HG03432 (cell line): ENCODE measurements at regions not wholly inside any gene's neighbourhood (a gene's known extent, or its start where the extent isn't known, plus 50 kb on each side); places are given as distances from the start of the nearest gene placed in this dataset.
"Not testable (repeated sequence)": the region's sequence is repeated elsewhere in the genome, so short reads cannot be mapped to it uniquely, and the experiment has no call there.

Experiments
- ATAC-seq: cut with Tn5 transposase; IDR thresholded peaks from one replicate; pipeline ENCODE4 v1.9.1; 2021; ENCODE audit warnings: mild to moderate bottlenecking, moderate library complexity; ENCODE audit not compliant: unreplicated experiment

DNA sequence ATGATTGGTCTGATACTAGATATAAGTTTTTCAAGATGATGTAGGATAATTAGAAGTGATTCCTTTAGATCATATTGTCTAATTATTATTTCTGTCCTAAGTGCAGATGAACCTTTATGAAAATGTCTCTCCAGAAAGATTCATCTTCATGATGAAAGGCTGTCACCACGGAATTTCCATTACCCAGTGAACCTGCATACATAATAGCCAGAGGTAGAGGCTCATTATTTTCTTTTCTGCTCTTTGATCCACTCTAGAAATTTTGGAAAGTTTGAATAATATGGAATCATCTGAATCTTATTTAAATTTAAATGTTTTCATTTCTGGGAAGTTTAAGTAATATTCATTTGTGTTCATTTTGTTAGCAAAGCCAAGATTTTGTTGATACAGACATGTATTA, 137.1 kb upstream of the ATP2B1 start:
- no peak for ATAC-seq

DNA sequence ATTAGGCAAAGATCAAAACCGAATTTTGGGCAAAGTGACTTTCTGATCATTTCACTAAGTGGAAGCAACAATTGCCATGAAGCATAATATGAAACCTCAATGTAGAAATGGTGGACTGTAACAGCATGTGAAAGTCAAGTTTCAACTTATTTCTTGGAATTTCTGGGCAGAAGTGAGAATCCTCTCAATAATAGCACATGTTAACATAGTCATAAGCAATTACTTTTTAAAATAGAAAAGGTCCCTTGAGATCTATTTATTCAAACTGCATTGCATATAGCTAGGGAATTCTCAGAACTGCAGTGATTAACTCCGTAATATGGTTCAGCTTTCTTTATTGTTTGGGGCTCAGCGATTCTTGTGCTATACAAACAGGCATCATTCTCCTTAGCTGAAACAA, 136.7 kb upstream of the ATP2B1 start:
- ATAC-seq: no peak

DNA sequence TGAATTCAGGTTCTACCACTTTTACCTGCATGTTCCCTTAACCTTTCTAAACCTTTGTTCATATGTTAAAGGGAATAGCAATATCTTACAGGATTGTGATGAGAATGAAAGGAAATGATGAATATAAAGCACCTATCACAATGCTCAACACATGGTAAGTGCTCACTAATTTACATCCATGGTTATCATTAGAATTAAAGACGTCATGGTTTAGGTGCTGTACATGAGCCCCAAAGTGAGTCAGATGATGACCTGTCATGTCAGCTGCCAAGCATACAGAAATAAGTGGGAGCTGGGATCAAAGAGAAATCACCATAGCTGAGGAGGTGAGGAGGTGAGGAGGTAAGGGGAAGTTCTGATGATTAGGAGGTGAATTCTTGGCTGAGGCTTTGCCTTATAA, 135.9 kb upstream of the ATP2B1 start:
- ATAC-seq: no peak

DNA sequence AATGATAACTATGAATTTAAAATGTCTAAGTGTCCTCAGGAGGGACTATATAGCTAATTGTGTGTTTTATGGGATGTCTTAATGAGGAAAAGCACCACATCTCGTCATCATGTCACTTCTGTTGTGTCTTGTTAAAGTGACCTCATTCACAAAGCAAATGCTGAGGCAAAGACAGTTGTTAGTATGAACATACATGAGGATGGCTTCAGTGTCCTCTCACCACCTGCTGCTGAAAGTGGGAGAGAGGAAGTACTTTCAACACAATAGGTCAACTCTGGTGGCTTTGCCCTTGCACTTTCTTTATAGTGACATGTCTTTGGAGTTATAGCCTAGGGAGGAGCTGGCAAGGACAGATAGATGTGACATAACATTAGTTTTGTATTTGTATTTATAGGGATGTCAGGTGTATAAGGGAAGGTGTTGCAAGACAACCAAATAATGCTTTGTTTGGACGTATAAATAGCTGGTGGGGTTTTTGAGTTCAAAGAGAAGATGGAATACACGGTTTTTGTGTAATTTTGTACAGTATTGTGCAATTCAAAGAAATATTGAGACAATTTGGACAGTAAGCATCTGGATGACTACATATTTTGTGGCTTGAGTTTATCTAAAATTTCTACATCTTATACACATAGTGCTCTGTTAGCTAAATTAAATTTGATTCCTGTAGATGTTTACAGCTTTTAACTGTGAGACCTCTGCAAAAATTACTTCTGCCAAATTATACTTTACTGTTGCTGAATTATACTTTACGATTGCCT, 131.7 kb upstream of the ATP2B1 start:
- no peak for ATAC-seq

DNA sequence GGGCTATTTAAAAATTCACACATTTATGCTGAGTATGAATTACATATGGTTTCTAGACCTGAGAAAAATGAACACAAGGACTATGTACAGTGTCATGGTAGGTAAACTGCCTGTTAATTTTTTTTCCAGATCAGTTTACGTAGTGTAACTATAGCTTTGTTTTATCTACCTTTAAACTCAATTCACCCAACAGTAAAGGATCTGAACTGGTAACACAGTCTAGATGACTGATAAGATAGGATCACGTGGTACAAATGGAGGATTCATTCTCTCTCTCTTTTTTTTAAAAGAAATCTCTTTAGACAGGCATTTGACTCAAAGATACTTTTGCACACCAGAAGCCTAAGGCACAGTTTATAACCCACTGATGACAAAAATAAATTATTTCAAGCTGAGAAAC, 130.8 kb upstream of the ATP2B1 start:
- ATAC-seq: no peak

DNA sequence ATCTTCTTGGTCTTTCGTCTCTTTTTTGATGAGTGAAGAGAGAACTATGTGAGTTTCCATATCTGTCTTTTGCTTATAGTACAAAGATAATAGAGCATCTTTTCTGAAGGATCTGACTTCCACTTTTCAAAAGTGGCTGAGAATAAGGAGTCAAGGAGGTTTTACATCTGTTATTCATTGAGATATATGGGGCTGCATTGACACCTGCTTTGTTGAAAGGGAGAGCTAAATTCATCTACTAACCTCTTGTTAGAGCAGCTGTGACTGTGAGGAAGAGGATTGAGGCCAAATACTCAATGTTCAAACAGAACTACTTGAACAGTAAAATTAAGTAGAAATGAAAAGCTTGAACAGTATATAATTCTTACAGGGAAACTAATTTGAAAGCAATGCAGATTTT, 130.2 kb upstream of the ATP2B1 start:
- no peak for ATAC-seq

DNA sequence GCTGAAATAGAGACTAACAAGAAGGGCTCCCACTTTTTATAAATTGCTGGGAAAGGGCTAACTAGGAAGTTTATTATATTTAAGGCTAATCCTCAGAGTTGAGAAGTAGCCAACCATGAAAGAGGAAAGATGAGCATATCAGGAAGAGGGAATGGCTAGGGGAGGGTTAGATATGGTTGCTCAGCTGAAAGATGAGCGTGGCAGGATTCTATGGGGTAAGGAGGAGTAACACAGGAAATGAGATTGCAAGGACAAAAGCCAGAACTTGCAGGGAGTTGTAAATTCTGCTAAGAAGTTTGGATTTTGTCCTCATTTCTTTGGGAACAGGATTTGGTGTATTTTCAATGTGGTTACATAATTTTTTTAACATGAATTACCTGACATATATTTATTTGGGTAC, 127.4 kb upstream of the ATP2B1 start:
- ATAC-seq: no peak

DNA sequence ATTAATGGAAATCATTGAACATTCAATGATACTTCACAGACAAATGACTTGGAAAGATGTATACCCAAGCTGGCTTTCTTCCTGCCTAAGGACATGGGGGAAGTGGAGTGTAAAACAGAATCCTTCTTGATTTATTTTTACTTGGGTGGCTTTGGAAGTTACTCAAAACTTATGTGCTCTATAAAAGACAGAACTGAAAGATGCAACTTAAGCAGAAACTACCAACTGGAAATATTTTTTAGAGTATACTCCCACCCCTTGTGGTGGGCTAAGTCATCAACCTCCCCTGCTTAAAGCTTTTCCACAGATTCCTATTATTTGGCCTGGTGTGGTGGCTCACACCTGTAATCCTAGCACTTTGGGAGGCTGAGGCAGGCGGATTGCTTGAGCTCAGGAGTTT, 126.0 kb upstream of the ATP2B1 start:
- ATAC-seq: no peak

DNA sequence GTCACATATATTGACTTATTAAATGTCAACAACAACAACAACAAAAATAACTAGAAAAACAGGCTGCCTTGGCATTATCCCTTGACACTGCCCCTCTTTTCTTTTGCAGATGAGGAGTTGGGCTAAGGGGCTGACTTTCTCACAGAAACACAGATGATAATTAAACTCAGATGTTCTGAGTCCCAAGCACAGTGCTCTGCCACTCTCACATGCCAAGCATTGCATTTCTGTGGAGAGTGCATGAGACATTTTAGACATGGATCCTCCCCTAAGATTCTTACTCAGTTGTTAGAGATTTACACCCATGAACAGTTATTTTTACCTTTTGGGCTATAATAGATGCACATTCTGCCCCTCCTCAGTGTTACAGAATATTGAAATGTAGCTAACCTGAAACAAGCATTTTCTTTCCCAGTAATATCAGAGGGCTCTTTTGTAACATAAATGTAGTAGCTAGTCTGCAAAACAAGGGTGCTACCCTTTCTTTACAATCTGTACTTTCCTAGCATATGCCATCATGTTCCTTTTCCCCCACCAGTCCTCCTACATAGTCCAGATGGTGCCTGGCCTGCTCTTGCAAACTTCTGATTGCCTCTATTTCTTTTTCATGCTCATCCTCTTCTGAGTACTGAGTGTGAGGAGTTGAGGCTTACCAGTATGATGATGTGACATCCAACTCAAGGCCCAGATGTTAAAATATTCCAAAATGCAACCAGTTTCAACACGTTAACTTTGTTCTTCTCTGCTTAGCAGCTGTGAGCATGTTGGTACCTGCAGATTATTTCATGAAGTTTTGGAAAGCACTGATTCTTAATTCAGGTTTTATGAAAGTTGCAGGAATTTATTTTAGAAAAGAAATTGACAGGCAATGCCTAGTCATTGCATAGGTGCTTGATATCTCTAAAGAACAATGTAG, 125.0 kb upstream of the ATP2B1 start:
- ATAC-seq: no peak

DNA sequence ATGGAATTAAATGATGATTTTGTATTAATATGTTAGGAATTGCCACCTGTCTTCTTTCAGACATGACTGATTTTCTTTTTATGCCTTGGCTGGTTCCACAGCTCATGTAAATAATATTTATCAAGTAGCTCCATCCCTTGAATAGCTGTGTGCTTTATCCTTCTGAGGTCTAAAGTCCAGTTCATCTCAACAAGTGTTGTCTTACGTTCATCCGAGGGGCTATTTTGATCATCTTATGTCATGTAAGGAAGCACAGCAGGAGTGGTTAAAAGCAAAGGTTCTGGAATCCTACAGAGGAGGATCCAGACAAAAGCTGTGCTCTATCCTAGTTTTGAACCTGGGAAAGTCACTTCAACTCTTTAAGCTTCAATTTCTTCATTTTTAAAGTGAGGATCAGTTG, 123.7 kb upstream of the ATP2B1 start:
- no peak for ATAC-seq

DNA sequence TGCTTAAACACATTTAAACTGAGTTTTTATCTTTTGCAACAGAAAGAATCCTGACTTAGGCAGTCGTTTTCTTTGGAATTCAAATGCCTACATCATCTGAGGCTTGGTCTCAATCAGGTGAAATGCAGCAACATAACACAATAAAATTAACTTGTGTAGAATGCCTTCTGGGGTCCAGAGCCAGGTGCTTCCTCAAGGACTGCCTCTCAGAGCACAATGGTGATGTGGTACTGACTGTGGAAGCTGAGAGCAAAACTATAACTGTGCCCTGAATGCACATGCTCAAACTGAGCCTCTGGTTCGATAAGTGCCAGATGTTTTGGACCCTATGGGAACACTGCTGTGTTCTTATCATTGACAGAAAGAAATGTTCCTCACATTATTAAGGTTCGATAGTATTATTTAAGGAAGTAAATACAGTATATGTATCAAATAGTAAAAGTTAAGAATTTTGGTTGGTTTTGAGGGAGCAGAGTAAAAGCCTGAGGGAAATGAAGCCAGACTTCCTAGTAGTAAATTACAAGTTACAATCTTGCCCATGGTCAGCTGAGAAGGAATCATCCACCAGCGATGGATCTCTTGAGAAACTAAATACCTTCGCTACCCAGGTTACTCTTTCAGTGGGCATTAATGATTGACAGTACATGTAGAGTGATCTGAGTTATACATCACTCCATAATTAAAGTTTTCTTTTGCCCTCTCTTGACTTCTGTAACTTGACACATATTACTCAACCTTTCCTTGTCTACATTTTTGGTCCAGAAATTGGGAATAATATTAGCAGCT, 122.9 kb upstream of the ATP2B1 start:
- ATAC-seq: no peak

DNA sequence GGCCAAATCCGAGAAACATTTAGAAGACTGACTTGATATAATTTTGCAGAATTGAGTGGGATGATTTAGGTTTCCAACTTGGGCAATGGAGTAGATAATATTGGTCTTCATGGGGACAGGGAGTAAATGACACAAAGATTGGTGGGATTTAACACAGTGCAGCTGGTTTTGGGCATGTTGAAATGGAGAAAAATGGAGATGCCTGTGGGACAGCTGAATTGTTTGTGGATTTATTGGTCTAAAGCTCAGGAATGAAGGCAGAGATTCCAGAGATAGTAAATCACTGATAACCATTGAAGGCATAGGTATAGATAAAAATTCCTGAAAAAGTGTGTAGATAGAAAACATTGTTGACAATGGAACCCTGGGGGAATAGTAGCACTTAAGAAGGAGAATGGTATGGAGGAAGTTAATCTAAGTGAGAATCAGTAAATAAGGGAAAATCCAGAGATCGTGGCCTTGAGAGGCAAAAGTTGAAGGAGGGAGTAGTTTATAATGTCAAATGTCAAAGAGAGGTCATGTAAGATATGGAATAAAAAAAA, 120.9 kb upstream of the ATP2B1 start:
- ATAC-seq: no peak

DNA sequence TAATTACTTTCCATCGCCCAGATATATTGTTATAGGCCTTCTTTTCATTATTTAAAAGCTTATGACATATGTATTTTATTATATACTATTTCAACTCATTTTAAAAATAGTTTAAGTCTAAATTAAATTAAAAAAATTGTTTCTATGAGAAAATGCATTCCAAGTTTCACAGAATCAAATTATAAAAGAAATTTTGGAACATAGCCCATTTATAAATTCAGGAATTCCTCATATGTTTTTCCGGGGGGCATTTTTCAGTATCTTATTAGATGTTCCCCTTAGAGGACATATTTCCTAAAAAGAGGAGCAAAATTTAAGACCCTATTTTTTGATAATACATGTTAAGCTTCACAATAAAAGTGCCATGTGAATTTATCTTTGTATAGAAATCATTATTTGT, 119.9 kb upstream of the ATP2B1 start:
- ATAC-seq: no peak

DNA sequence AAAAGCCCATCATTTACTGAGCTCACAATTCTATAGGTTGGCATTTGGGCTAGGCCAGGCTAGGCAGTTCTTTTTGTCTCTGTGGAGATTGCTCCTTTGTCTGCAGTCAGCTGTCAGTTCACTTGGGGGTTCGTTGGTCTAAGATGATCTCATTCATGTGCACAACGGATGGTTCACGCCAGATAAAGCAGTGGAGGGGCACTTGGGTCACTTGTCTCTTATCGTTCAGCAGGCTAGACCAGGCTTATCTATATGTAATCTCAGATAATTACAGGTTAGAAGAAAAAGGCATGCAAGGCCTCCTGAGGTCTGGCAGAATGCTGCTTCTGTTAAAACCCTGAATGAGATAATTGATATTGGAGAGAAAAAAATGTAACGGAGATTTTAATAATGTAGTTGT, 119.0 kb upstream of the ATP2B1 start:
- no peak for ATAC-seq

DNA sequence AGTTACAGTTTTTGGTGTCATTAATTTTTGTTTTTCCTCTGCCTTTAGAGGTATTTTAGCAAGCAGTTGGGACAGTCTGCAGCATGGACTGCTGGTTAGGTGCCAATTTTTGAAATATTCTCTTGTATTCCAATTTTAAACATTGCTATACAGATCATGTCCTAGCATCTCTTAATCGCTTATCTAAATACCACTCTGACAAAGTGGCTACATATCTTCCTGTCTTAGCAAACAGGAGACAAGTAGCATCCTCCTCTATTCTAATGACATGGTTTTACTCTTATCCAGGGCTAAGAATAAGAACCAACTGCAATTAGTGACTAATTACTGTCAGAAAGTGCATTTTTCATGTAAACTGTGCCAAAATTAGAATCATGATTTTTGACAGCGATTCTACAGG, 117.8 kb upstream of the ATP2B1 start:
- no peak for ATAC-seq

DNA sequence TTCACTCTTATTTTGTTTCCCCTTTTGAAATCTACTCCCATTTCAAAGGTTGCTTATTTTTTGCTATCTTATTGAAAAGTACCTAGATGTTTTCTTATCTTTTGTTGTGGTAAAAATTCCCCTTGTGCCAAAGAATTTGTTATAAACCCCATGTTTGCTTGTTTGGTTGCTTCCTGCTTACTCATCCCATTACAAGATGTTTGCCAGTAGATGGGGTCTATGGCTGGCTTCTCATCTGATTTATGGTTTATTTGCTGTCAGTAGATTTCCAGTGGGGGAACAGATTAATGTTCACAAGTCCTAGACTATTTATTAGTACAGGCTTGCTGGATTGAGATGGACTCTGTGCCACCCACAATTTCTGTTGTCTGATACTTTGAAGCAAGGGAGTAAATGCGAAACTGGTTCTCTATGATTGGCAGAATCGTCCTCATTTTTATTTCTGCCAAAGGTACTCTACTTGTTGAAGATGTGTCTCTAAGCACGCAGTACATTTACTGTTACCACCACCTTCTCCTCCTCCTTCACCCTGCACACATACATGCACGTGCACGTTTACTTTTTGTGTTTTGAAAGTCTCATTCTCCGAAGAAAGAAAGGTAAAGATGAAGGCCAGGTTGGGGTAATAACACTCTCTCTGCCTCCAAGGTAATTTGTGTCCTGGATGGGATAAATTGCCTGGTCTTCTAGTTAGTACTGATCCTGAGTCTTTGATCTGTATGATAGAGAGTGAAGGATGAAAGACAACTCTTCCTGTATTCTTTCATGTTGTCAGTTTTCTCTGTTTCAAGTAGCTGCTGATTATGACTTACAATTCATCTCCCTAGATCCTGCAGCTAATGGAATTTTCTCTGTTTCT, 117.2 kb upstream of the ATP2B1 start:
- peak; percentile 65 for ATAC-seq

DNA sequence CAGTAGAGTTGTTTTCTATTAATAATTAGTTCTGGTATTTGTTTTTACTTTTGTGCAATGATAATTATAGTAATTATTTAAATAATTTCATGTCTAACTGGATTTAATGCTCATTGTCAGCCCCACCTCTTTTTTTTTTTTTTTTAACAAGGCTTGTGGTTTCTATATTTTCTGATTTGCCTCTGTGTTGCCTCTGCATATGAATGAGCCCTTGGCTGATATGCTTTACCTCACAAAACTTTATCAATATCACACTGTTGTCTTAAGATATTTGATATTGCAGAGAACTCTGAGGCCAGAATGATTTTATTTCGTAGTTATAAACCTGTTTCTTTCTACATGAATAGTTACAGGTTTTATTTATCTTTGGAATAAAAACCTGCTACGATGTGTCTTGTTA, 116.2 kb upstream of the ATP2B1 start:
- no peak for ATAC-seq

DNA sequence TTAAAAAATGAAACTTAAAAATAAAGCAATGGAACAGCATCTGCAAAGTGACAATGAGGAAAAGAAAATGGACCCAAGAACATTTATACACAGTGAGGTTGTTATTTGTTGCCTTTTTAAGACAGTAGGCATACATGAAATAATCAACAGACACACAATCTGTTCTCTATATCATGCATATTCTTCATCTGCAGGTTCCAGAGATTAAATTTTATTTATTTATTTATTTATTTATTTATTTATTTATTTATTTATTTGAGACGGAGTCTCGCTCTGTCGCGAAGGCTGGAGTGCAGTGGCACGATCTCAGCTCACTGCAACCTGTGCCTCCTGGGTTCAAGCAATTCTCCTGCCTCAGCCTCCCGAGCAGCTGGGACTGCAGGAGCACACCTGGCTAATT, 114.4 kb upstream of the ATP2B1 start:
- ATAC-seq: not testable (repeated sequence)

DNA sequence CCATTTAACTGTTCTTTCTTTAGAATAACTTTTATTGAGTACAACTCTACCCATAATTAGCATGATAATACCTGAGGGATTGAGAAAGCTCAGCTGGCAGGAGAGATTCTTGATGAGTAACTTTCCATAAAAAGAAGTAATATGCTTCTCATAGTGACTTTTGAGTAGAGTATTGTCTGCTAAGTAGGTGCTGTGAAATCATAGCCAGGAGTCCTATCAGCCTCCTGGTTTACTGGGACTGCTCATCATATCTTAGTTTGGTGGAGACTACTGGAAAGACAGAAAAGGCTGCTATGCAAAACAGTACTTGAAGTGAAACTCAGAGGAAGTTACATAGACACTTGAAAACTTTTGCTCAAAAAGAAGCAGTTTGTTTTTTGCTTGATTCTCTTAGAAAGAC, 113.3 kb upstream of the ATP2B1 start:
- peak; percentile 52 for ATAC-seq

DNA sequence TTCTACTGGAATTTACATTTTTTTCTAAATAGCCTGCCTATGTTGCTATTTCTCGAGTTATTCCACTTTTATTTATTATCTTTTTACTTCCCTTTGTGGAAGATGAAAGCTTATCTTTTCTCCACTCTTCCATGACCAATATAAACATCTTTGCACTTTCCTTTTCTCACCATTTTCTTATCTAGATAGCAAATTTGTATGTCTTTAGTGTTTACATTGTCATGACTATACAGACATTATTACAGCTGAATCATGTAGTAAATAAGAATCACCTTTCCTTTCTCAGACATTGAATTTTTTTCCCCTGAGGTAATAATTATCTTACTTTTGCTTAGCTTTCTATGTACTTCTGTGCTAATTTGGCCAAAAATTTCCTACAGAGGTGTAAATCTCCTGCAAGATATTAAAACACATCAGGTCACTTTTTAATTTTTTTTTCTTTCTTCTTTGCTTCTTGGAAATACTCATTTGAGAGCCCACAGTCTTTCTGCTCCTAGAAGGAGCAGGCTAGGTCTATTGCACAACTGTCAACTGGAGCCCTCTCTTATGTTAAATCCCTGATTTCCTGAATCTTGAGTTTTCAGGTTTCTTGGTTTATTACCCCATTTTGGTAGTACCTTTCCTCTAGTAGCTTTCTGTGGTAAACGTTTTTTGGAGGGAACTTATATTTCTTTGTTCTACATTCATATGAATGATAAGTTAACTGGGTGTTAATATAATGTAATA, 109.0 kb upstream of the ATP2B1 start:
- no peak for ATAC-seq
